ENCODE measurements at regions not wholly inside any gene's neighbourhood (a gene's known extent, or its start where the extent isn't known, plus 50 kb on each side); places are given as distances from the start of the nearest gene placed in this dataset.

- no peak for TF ChIP-seq POLR2A (IDR thresholded peaks at IDR 0.05)
- no peak for TF ChIP-seq EP300 (IDR thresholded peaks at IDR 0.05; ENCODE audit: low read depth)
- TF ChIP-seq CTCF (IDR thresholded peaks at IDR 0.05) = no peak
- TF ChIP-seq POLR2AphosphoS5 (IDR thresholded peaks at IDR 0.05) = no peak
Observed at GRCh38 chr1:229161740-229162139, 109.2 kb upstream of the RAB4A start.
